Activated B cell treated with CpG ODN at 0.5 μM for 24 hours (primary cell): ENCODE measurements at regions not wholly inside any gene's neighbourhood (a gene's known extent, or its start where the extent isn't known, plus 50 kb on each side); places are given as distances from the start of the nearest gene placed in this dataset.

Source experiments
- ATAC-seq: fragments of 200-7000 bp; cut with Tn5 transposase; one replicate; pipeline ENCODE4 v1.10.0; 2021; ENCODE audit warnings: low read depth, mild to moderate bottlenecking, moderate library complexity
- CTCF ChIA-PET: fragments of 350-600 bp; sonication (Branson Sonifier 250); formaldehyde crosslinking; loops from one replicate; lab custom pipeline; 2021; ENCODE audit warnings: antibody characterized with exemption; lab: Charles Lee
- POLR2A ChIA-PET: fragments of 350-600 bp; sonication (Branson Sonifier 250); formaldehyde crosslinking; loops from one replicate; lab custom pipeline; 2021; ENCODE audit warnings: antibody characterized with exemption; lab: Charles Lee
- DNase-seq: peaks from one replicate; pipeline ENCODE4 v3.0.0; 2022
- H3K27ac Mint-ChIP-seq: one replicate; pipeline ENCODE4 v1.8.0; 2020; ENCODE audit warnings: mixed read lengths
- H3K27me3 Mint-ChIP-seq: one replicate; pipeline ENCODE4 v1.8.0; 2021; ENCODE audit warnings: mixed read lengths
- H3K36me3 Mint-ChIP-seq: one replicate; pipeline ENCODE4 v1.8.0; 2021; ENCODE audit warnings: low read depth, mixed read lengths
- H3K4me1 Mint-ChIP-seq: one replicate; pipeline ENCODE4 v1.8.0; 2021; ENCODE audit warnings: mixed read lengths
- H3K4me3 Mint-ChIP-seq: one replicate; pipeline ENCODE4 v1.8.0; 2020; ENCODE audit warnings: mild to moderate bottlenecking, mixed read lengths
- H3K9me3 Mint-ChIP-seq: one replicate; pipeline ENCODE4 v1.8.0; 2020; ENCODE audit warnings: mixed read lengths
- CTCF ChIP-seq: fragments of 200-600 bp; IDR thresholded peaks from one replicate; pipeline ENCODE4 v1.8.0; 2022; ENCODE audit warnings: antibody characterized with exemption, mild to moderate bottlenecking
- intact Hi-C: fragments of 100-400 bp; cut with micrococcal nuclease; formaldehyde crosslinking; loops from one replicate; pipeline ENCODE4 v1.15.1; 2024

- ATAC-seq (no peak), DNase-seq (no peak)
- ChIA-PET POLR2A (no interaction called here), CTCF (no interaction called here)
- Mint-ChIP-seq H3K9me3 (no peaks in the 10 kb centered on the region), H3K27me3 (no peaks in the 10 kb centered on the region), H3K36me3 (no peaks in the 10 kb centered on the region), H3K4me1 (peaks cover 3% of the 10 kb centered on the region), H3K4me3 (no peak overlapping the region), H3K27ac (no peak overlapping the region)
- intact Hi-C loops: no loop called here
- no peak for TF ChIP-seq CTCF
These were observed 56.2 kb upstream of the ANXA1 start for GRCh38 chr9:73095425-73095824.

GRCh38 chr9:73093740-73094379 lies 57.8 kb upstream of the ANXA1 start:
- DNase-seq (no peak), ATAC-seq (no peak)
- intact Hi-C loops: no loop called here
- peaks cover 3% of the 10 kb centered on the region for H3K4me1 Mint-ChIP-seq
- no peak for TF ChIP-seq CTCF
- H3K36me3 Mint-ChIP-seq: no peaks in the 10 kb centered on the region
- peak overlapping the region; percentile 47 for H3K4me3 Mint-ChIP-seq
- H3K9me3 Mint-ChIP-seq: no peaks in the 10 kb centered on the region
- H3K27me3 Mint-ChIP-seq: peaks cover 4% of the 10 kb centered on the region
- POLR2A ChIA-PET: interaction anchor here (0.7 kb wide), 1 partner anchor 13 kb away, joined by 4 read pairs; no protein-coding TSS in a partner anchor
- CTCF ChIA-PET: no interaction called here
- H3K27ac Mint-ChIP-seq: no peak overlapping the region

GRCh38 chr9:73093016-73093739 lies 58.5 kb upstream of the ANXA1 start:
- no peak for DNase-seq
- Mint-ChIP-seq H3K4me3 (no peak overlapping the region), H3K4me1 (peaks cover 3% of the 10 kb centered on the region), H3K9me3 (no peaks in the 10 kb centered on the region), H3K27ac (no peak overlapping the region), H3K27me3 (peaks cover 4% of the 10 kb centered on the region), H3K36me3 (no peaks in the 10 kb centered on the region)
- intact Hi-C loops: no loop called here
- ChIA-PET POLR2A (no interaction called here), CTCF (no interaction called here)
- no peak for ATAC-seq
- TF ChIP-seq CTCF: no peak

GRCh38 chr9:73091909-73092308 lies 59.8 kb upstream of the ANXA1 start:
- DNase-seq (no peak), ATAC-seq (no peak)
- H3K36me3 Mint-ChIP-seq: no peaks in the 10 kb centered on the region
- peaks cover 3% of the 10 kb centered on the region for H3K4me1 Mint-ChIP-seq
- no peak overlapping the region for H3K4me3 Mint-ChIP-seq
- H3K27me3 Mint-ChIP-seq: peaks cover 4% of the 10 kb centered on the region
- TF ChIP-seq CTCF: no peak
- CTCF ChIA-PET: interaction anchor here (0.8 kb wide), 1 partner anchor 11 kb away, joined by 3 read pairs; no protein-coding TSS in a partner anchor
- intact Hi-C loops: no loop called here
- H3K27ac Mint-ChIP-seq: no peak overlapping the region
- H3K9me3 Mint-ChIP-seq: no peaks in the 10 kb centered on the region
- POLR2A ChIA-PET: no interaction called here

GRCh38 chr9:73090214-73090613 lies 61.5 kb upstream of the ANXA1 start:
- no peak overlapping the region for H3K4me3 Mint-ChIP-seq
- intact Hi-C loops: no loop called here
- POLR2A ChIA-PET: no interaction called here
- ATAC-seq (no peak), DNase-seq (no peak)
- CTCF ChIA-PET: interaction anchor here (1.5 to 1.6 kb wide), 2 partner anchors 11 to 17 kb away, joined by 3 to 5 read pairs; no protein-coding TSS in a partner anchor
- H3K27ac Mint-ChIP-seq: no peak overlapping the region
- peaks cover 3% of the 10 kb centered on the region for H3K4me1 Mint-ChIP-seq
- no peaks in the 10 kb centered on the region for H3K36me3 Mint-ChIP-seq
- H3K9me3 Mint-ChIP-seq: no peaks in the 10 kb centered on the region
- peaks cover 4% of the 10 kb centered on the region for H3K27me3 Mint-ChIP-seq
- TF ChIP-seq CTCF: no peak
